ENCODE measurements at regions not wholly inside any gene's neighbourhood (a gene's known extent, or its start where the extent isn't known, plus 50 kb on each side); places are given as distances from the start of the nearest gene placed in this dataset.
"Not testable (repeated sequence)": the region's sequence is repeated elsewhere in the genome, so short reads cannot be mapped to it uniquely, and the experiment has no call there.

- not testable (repeated sequence) for TF ChIP-seq POLR2A (IDR thresholded peaks at IDR 0.05; ENCODE audit: low read length); GATA1 (IDR thresholded peaks at IDR 0.05; ENCODE audit: low read depth, low read length)
Observed at GRCh38 chr14:35218176-35218575, 74.0 kb upstream of the PSMA6 start.
